ENCODE measurements at regions not wholly inside any gene's neighbourhood (a gene's known extent, or its start where the extent isn't known, plus 50 kb on each side); places are given as distances from the start of the nearest gene placed in this dataset.

DNA sequence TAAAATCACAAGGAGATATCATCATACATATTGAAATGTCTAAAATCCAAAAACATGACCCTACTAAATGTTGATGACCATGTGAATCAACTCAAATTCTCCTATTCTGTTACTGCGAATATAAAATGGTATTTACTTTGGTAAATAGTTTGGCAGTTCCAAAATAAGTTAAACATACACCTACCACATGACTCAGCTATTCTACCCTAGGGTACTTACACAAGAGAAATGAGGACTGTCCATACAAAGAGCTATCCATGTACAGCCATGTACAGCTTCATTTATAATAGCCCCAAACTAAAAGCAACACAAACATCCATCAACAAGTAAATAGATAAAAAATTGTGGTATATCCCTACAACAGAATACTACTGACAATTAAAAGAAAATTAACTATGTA, 346.1 kb upstream of the TENM4 start:
- Histone ChIP-seq H3K4me3 (ENCODE audit: low read length) (no peak overlapping the region), H3K4me1 (ENCODE audit: insufficient read depth, low read length) (no peaks in the 10 kb centered on the region), H3K27me3 (ENCODE audit: low read length) (no peaks in the 10 kb centered on the region), H3F3A (ENCODE audit: low read length, unreplicated experiment) (no peaks in the 10 kb centered on the region), H3K79me2 (ENCODE audit: low read length) (no peaks in the 10 kb centered on the region), H3K4me2 (ENCODE audit: low read length) (no peak overlapping the region), H3K27ac (ENCODE audit: low read length) (no peak overlapping the region), H2AFZ (ENCODE audit: low read length) (no peak overlapping the region), H3K9ac (ENCODE audit: low read length) (no peak overlapping the region), H4K20me1 (ENCODE audit: low read length) (no peaks in the 10 kb centered on the region), H3K36me3 (ENCODE audit: low read depth, low read length) (no peaks in the 10 kb centered on the region), H3K9me3 (ENCODE audit: low read length) (no peaks in the 10 kb centered on the region), H3K9me2 (replicated peaks; ENCODE audit: low read length) (no peaks in the 10 kb centered on the region)
- DNase-seq, result no peak
- ChIA-PET CTCF (no interaction called here), POLR2A (ENCODE audit: unreplicated experiment) (no interaction called here)
- intact Hi-C loops (cut with micrococcal nuclease), result no loop called here
- TF ChIP-seq, protein P1, sequence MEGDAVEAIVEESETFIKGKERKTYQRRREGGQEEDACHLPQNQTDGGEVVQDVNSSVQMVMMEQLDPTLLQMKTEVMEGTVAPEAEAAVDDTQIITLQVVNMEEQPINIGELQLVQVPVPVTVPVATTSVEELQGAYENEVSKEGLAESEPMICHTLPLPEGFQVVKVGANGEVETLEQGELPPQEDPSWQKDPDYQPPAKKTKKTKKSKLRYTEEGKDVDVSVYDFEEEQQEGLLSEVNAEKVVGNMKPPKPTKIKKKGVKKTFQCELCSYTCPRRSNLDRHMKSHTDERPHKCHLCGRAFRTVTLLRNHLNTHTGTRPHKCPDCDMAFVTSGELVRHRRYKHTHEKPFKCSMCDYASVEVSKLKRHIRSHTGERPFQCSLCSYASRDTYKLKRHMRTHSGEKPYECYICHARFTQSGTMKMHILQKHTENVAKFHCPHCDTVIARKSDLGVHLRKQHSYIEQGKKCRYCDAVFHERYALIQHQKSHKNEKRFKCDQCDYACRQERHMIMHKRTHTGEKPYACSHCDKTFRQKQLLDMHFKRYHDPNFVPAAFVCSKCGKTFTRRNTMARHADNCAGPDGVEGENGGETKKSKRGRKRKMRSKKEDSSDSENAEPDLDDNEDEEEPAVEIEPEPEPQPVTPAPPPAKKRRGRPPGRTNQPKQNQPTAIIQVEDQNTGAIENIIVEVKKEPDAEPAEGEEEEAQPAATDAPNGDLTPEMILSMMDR (conservative IDR thresholded peaks at IDR 0.05; ENCODE audit: low read depth, low read length), result no peak
- no peak for TF ChIP-seq EZH2phosphoT487 (IDR thresholded peaks at IDR 0.05; ENCODE audit: borderline replicate concordance, low read length)
- TF ChIP-seq EZH2 (IDR thresholded peaks at IDR 0.05; ENCODE audit: low read length, unreplicated experiment), result no peak
- ATAC-seq, result no peak
- no TSS peak for BruUV-seq (replicated peaks)

DNA sequence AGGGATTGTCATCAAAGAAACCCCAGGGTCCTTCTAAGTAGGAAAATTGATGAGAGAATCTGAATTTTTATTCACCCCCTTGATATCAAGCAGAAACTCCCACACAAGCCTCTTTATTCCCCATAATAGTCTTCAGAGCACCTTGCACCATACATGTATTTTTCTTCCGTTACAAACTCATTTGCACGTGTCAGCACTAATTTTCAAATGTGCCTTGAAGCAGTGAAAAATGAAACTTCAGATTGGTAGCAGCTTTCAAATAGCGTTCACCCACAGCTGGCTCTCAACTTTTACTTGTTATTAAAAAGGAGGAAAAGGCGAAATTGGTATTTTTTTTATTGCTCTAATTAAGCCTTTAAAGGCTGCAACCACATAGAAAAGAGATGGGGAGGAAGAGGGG, 343.0 kb upstream of the TENM4 start:
- DNase-seq, result no peak
- no peaks in the 10 kb centered on the region for H3K9me2 ChIP-seq (replicated peaks; ENCODE audit: low read length)
- no peaks in the 10 kb centered on the region for H3K79me2 ChIP-seq (ENCODE audit: low read length)
- H3K4me2 ChIP-seq (ENCODE audit: low read length), result no peak overlapping the region
- H2AFZ ChIP-seq (ENCODE audit: low read length), result no peak overlapping the region
- intact Hi-C loops (cut with micrococcal nuclease), result no loop called here
- ChIA-PET CTCF (no interaction called here), POLR2A (ENCODE audit: unreplicated experiment) (no interaction called here)
- H3K27ac ChIP-seq (ENCODE audit: low read length), result no peak overlapping the region
- H3K4me3 ChIP-seq (ENCODE audit: low read length), result no peak overlapping the region
- no peaks in the 10 kb centered on the region for H3K36me3 ChIP-seq (ENCODE audit: low read depth, low read length)
- no peaks in the 10 kb centered on the region for H4K20me1 ChIP-seq (ENCODE audit: low read length)
- BruUV-seq (replicated peaks), result no TSS peak
- H3K4me1 ChIP-seq (ENCODE audit: insufficient read depth, low read length), result no peaks in the 10 kb centered on the region
- H3K27me3 ChIP-seq (ENCODE audit: low read length), result no peaks in the 10 kb centered on the region
- no peaks in the 10 kb centered on the region for H3K9me3 ChIP-seq (ENCODE audit: low read length)
- no peak for ATAC-seq
- H3K9ac ChIP-seq (ENCODE audit: low read length), result no peak overlapping the region
- TF ChIP-seq EZH2 (IDR thresholded peaks at IDR 0.05; ENCODE audit: low read length, unreplicated experiment), result no peak
- TF ChIP-seq, protein P1 (conservative IDR thresholded peaks at IDR 0.05; ENCODE audit: low read depth, low read length), result no peak
- TF ChIP-seq EZH2phosphoT487 (IDR thresholded peaks at IDR 0.05; ENCODE audit: borderline replicate concordance, low read length), result no peak
- no peaks in the 10 kb centered on the region for H3F3A ChIP-seq (ENCODE audit: low read length, unreplicated experiment)

DNA sequence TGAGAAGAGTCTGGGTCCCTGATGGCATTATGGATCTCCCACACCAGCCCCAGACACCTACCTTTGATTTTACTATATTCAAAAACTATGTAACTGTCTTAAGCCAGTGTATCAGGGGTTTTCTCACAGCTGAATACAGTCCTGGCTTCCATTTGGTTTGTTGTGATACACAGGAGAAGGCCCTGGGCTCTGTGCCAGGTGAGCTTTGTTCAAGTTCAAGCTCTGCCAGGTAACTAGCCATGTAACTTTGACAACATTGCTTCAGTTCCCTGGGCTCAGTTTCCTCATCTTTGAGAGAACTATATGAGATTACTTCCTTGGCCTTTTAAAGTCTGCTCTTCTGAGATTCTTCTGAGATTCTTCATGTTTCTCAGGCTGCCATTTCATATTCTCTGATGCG, 327.5 kb upstream of the TENM4 start:
- intact Hi-C loops (cut with micrococcal nuclease), result no loop called here

More for the DNA sequence above, 327.5 kb upstream of the TENM4 start:
- Histone ChIP-seq H2AFZ (ENCODE audit: low read length) (no peak overlapping the region), H3K9me3 (ENCODE audit: low read length) (no peaks in the 10 kb centered on the region), H3K79me2 (ENCODE audit: low read length) (no peaks in the 10 kb centered on the region), H3K4me2 (ENCODE audit: low read length) (no peak overlapping the region), H3K9ac (ENCODE audit: low read length) (no peak overlapping the region), H3K27me3 (ENCODE audit: low read length) (no peaks in the 10 kb centered on the region), H3K4me1 (ENCODE audit: insufficient read depth, low read length) (no peaks in the 10 kb centered on the region), H3F3A (ENCODE audit: low read length, unreplicated experiment) (no peaks in the 10 kb centered on the region), H3K4me3 (ENCODE audit: low read length) (no peak overlapping the region), H3K9me2 (replicated peaks; ENCODE audit: low read length) (no peaks in the 10 kb centered on the region), H3K36me3 (ENCODE audit: low read depth, low read length) (no peaks in the 10 kb centered on the region), H4K20me1 (ENCODE audit: low read length) (no peaks in the 10 kb centered on the region), H3K27ac (ENCODE audit: low read length) (no peak overlapping the region)
- TF ChIP-seq EZH2 (IDR thresholded peaks at IDR 0.05; ENCODE audit: low read length, unreplicated experiment), result no peak
- TF ChIP-seq EZH2phosphoT487 (IDR thresholded peaks at IDR 0.05; ENCODE audit: borderline replicate concordance, low read length), result no peak
- TF ChIP-seq, protein P1 (conservative IDR thresholded peaks at IDR 0.05; ENCODE audit: low read depth, low read length), result no peak
- POLR2A ChIA-PET (ENCODE audit: unreplicated experiment), result no interaction called here
- CTCF ChIA-PET, result no interaction called here
- BruUV-seq (replicated peaks), result no TSS peak
- no peak for DNase-seq
- ATAC-seq, result no peak

Measured in PC-3 (cell line).